Epithelial cell of esophagus (primary cell): ENCODE measurements at regions not wholly inside any gene's neighbourhood (a gene's known extent, or its start where the extent isn't known, plus 50 kb on each side); places are given as distances from the start of the nearest gene placed in this dataset.

Source experiments
- DNase-seq: peaks from one replicate; pipeline ENCODE4 v3.0.0; 2010; ENCODE audit warnings: low read depth
- H3K4me3 ChIP-seq: 2 replicates; pipeline ENCODE4 v1.5.1; 2011; ENCODE audit warnings: mild to moderate bottlenecking, low read length, control low read depth
- TF ChIP-seq, protein P1 (sequence below): IDR thresholded peaks from 2 replicates; pipeline ENCODE4 v1.5.1; 2011; ENCODE audit warnings: low read depth, mild to moderate bottlenecking, low read length, control low read depth, inconsistent platforms; ENCODE audit not compliant: insufficient read depth; ENCODE audit errors: missing control alignments

DNA sequence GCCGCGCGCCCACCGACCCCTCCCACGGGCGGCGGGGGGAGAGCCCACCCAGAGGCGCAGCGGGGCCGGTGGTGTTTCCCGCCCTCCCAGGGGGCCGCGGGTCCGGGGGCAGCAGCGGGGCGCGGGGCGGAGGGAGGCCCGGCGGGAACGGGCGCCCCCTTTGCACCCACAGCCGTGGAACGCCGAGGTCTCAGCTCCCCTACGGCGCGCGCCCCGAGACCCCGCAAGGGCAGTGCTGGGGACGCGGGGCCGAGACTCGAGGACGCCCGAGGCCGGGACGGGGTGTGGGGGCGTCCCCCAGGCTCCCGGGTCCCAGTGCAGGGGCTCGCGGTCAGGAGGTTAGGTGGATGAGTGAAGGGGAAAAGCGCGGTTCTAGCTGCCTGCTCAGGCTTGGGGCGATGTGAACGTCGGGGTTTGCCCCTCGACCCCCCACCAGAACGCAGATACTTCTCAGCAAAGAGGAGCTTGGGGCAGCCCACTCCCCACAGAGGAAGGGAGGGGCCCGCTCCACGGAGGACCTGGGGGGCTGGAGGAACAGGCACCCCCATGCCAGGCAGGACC lies 65.5 kb upstream of the BHLHE23 start:
- no peak for DNase-seq
- TF ChIP-seq, protein P1, sequence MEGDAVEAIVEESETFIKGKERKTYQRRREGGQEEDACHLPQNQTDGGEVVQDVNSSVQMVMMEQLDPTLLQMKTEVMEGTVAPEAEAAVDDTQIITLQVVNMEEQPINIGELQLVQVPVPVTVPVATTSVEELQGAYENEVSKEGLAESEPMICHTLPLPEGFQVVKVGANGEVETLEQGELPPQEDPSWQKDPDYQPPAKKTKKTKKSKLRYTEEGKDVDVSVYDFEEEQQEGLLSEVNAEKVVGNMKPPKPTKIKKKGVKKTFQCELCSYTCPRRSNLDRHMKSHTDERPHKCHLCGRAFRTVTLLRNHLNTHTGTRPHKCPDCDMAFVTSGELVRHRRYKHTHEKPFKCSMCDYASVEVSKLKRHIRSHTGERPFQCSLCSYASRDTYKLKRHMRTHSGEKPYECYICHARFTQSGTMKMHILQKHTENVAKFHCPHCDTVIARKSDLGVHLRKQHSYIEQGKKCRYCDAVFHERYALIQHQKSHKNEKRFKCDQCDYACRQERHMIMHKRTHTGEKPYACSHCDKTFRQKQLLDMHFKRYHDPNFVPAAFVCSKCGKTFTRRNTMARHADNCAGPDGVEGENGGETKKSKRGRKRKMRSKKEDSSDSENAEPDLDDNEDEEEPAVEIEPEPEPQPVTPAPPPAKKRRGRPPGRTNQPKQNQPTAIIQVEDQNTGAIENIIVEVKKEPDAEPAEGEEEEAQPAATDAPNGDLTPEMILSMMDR = no peak
- H3K4me3 ChIP-seq = no peak overlapping the region

DNA sequence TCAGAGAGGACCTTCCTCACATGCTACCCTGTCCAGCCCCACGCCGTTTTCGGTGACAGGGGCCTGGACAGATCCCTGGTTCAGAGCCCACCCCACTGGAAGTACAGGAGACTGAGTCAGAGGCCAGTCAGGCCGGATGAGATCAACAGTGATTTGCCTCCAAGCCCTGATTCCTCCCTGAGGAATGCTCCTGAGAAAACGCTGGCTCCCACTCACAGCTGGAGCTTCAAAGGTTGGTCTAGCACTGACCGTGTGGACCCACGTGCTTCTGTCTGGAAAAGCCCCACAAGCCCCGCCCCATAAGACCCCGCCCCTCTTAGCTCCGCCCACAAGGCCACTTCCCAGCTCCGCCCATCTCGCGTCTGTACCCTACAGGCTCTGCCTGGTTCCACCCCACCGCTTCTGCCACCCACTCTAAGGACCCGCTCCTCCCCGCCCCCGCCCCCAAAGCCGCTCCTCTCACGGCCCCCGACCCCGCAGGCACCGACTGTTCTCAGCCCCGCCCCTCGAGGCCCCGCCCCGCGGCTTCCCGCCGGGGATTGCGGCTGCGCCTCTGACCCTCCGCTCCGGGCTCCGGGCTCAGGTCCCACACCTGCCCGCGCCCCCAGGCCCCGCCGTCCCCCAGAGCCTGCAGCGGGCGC lies 64.9 kb upstream of the BHLHE23 start:
- peak; percentile 54 for DNase-seq
- TF ChIP-seq, protein P1 = no peak
- no peak overlapping the region for H3K4me3 ChIP-seq

DNA sequence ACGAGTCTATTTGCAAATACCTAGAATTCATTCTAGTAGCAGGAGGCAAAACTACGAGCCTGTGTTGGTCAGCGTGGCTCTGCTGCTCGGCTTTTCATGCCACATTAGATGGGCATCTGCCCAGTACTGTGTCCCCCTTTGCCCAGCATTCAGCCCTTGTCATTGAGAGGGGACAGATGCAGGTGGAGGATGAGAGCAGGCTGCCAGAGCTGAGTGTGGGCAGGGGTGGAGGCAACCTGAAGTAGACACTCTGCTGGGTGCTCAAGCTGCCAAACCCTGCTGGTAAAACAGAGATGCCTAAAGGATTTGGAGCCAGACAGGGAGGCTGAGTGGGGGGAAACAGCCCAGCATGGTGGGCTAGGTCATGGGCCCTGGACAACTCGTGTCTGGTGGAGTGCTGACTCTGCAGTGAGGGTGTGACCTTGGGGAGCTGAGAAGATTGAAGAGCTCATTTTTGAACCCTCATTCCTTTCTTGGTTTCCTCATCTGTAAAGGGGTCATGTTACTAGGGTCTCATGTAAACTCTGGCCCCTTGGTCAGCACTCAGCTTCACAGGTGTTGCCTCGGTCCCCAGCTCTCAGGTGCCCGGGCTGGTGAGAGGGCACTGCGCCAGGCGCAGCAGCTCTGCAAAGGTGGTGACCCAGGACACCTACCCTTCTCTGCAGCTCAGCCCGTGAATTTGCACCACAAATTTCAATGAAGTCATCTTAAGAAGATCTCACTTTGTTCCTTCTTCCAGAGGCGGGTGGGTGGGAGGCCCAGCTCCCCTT lies 64.2 kb upstream of the BHLHE23 start:
- H3K4me3 ChIP-seq = no peak overlapping the region
- DNase-seq = no peak
- TF ChIP-seq, protein P1 = no peak

DNA sequence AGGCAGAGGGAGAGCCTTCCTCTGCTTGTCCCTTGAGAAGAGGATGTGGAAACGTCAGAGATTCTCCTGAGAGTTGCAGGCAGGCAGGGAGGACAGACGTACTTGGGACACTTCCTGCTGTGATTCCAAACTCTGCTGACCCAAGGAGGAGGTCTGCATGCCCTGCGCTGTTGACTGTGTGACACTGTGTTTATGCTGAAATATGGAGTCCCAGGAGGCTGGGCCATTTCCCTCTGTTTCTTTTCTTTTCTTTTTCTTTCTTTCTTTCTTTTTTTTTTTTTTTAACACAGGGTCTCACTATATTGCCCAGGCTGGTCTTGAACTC lies 63.5 kb upstream of the BHLHE23 start:
- TF ChIP-seq, protein P1 = no peak
- H3K4me3 ChIP-seq = no peak overlapping the region
- no peak for DNase-seq

DNA sequence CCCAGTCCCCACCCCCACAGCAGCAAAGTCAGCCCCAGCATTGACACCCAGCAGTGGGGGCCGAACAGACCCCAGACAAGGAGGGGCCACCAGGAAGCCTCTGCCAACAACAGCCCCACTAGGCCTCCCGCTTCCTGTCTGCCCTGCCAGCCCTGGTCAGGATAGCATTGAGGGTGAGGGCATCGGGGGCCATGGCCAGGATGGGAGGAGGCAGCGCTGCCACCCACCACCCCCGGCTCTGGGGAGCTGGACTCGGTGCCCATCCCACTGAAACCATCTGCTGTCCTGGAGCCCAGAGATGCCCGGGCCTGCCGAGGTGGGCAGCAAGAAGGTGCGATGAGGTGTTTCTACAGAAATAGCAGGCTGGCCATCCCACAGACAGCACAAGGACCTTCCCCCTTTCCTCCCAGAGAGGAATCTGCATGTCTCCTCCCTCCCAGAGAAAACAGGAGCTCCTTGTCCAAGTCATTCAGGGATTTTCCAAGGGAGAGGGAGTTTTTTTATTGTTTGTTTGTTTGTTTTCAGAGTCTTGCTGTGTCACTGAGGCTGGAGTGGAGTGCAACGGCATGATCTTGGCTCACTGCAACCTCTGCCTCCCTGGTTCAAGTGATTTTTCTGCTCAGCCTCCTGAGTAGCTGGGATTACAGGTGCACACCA lies 62.1 kb upstream of the BHLHE23 start:
- H3K4me3 ChIP-seq = no peak overlapping the region
- TF ChIP-seq, protein P1 = no peak
- DNase-seq = no peak

DNA sequence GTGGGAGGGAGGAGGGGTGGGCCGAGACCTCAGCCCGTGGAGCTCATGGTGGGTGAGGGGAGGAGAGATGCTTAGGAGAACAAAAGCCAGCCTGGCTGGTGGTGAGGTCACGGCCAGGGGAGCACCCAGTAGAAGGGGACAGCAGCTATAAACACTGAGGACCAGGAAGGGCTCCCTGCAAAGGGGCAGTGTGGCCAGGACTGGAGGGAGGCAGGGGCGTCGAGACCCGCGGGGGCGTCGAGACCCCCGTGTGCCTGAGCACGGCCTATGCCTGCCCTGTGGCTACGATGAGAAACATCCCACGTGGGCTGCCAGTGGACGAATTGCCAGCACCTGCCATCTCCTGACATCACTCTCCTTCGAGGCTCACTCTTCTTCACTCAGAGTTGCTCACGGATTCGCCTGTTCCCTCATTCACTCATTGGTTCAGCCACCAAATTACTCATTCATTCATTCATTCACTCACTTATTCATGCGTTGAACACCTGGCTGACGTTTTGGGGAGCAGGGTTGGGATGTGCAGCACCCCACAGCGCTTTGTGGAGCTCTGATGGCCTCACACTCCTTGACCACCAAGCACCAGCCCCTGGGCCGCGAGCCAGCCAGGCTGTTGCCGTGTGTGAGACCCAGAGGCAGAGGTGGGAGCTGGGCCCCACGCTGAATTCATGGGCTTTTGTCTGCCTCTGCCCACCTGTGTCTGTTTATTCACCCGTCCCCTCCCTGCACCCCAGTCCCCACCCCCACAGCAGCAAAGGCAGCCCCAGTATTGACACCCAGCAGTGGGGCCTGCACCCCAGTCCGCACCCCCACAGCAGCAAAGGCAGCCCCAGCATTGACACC lies 61.2 kb upstream of the BHLHE23 start:
- TF ChIP-seq, protein P1 = no peak
- H3K4me3 ChIP-seq = no peak overlapping the region
- no peak for DNase-seq
